Panc1 (cell line): ENCODE measurements at regions not wholly inside any gene's neighbourhood (a gene's known extent, or its start where the extent isn't known, plus 50 kb on each side); places are given as distances from the start of the nearest gene placed in this dataset.

Source experiments
- ATAC-seq: fragments of 200-7000 bp; cut with Tn5 transposase; 2 replicates; pipeline ENCODE4 v1.9.1; 2020; ENCODE audit warnings: mild to moderate bottlenecking, moderate library complexity
- BruUV-seq: library from RNA; stranded (reverse); fragments of 400-500 nt; replicated peaks from 2 replicates; lab custom pipeline; 2021; lab: Mats Ljungman, UMichigan
- CTCF ChIA-PET: fragments of 300-600 bp; sonication (Branson Sonifier 250); formaldehyde crosslinking; loops from one replicate; lab custom pipeline; 2022; ENCODE audit warnings: antibody characterized with exemption; lab: Charles Lee
- POLR2A ChIA-PET: fragments of 300-600 bp; sonication (Branson Sonifier 250); formaldehyde crosslinking; loops from one replicate; lab custom pipeline; 2022; ENCODE audit warnings: antibody characterized with exemption; lab: Charles Lee
- DNase-seq: peaks from one replicate; pipeline ENCODE4 v3.0.0-alpha.2; 2010; ENCODE audit warnings: low read depth, low spot score
- H3K27ac ChIP-seq: 2 replicates; pipeline ENCODE4 v1.5.1; 2011; ENCODE audit warnings: mild to moderate bottlenecking, low read length, inconsistent platforms
- H3K27me3 ChIP-seq: fragments of 200-500 bp; sonication (Bioruptor generic); 2 replicates; pipeline ENCODE4 v1.6.0; 2014; ENCODE audit warnings: low read length, inconsistent platforms; ENCODE audit not compliant: control insufficient read depth, insufficient read depth
- H3K36me3 ChIP-seq: fragments of 200-500 bp; sonication (Bioruptor generic); 2 replicates; pipeline ENCODE4 v1.5.1; 2014; ENCODE audit warnings: inconsistent platforms, mild to moderate bottlenecking, low read length, moderate library complexity; ENCODE audit not compliant: control insufficient read depth, insufficient read depth
- H3K4me1 ChIP-seq: 2 replicates; pipeline ENCODE4 v1.5.1; 2011; ENCODE audit warnings: inconsistent platforms, mild to moderate bottlenecking, low read length, moderate library complexity; ENCODE audit not compliant: control insufficient read depth, insufficient read depth
- H3K4me3 ChIP-seq, 2 experiments: 2 replicates each; pipeline ENCODE4 v1.5.1; 2011 to 2012; ENCODE audit warnings: low read depth in 2 of 2, low read length in 2 of 2, mild to moderate bottlenecking in 2 of 2, inconsistent platforms in 1 of 2, moderate library complexity in 1 of 2
- H3K9me3 ChIP-seq: fragments of 200-500 bp; sonication (Bioruptor generic); 2 replicates; pipeline ENCODE4 v1.5.1; 2014; ENCODE audit warnings: low read depth, mild to moderate bottlenecking, inconsistent platforms, low read length, moderate library complexity; ENCODE audit not compliant: control insufficient read depth, insufficient read depth
- POLR2AphosphoS5 ChIP-seq: IDR thresholded peaks from 2 replicates; pipeline ENCODE4 v1.6.1; 2012; ENCODE audit warnings: mild to moderate bottlenecking, low read depth, low read length, moderate library complexity
- SIN3A ChIP-seq: IDR thresholded peaks from 2 replicates; pipeline ENCODE4 v1.6.1; 2012; ENCODE audit warnings: low read depth, mild to moderate bottlenecking, low read length, moderate library complexity, borderline replicate concordance; ENCODE audit not compliant: insufficient read depth
- TCF7L2 ChIP-seq: IDR thresholded peaks from 2 replicates; pipeline ENCODE4 v1.6.1; 2011; ENCODE audit warnings: mild to moderate bottlenecking, low read depth, low read length, inconsistent platforms
- in situ Hi-C: cut with HindIII; loops from 2 replicates; pipeline ENCODE4 v1.10.0; 2016; ENCODE audit warnings: low sequenced_read_pairs, low pct_unique_long_range_greater_than_20kb
- intact Hi-C: fragments of 100-400 bp; cut with micrococcal nuclease; formaldehyde crosslinking; loops from one replicate; pipeline ENCODE4 v1.10.0; 2022; ENCODE audit not compliant: unreplicated experiment
- TF ChIP-seq, protein P1 (sequence below): fragments of 450-650 bp; IDR thresholded peaks from 2 replicates; pipeline ENCODE4 v1.5.1; 2017; ENCODE audit warnings: mild to moderate bottlenecking
- TF ChIP-seq, protein P2 (sequence below), 2 experiments: IDR thresholded peaks; 2 replicates each; pipeline ENCODE4 v1.6.1; 2011 to 2012; ENCODE audit warnings: low read depth in 2 of 2, control low read depth in 1 of 2, low read length in 1 of 2, mild to moderate bottlenecking in 1 of 2, moderate library complexity in 1 of 2; ENCODE audit not compliant: insufficient read depth in 1 of 2

DNA sequence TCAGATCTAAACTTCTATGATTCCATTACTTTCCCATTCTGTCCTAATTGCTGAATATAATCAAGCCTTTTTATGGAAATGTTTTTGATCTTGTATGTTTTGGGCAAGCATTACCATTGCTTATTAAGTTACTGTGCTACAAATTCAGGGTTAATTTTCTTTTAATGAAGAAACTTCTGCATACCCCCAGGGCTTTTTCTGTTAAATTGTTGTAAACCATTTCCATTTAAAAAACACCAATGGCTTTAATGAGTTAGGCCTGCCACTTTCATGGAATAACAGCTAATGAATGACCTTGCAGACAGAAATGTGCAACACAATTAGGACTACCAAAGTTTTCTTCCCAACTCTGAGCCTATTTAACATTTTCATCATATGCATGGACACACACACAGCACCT lies 150.0 kb downstream of the DIPK2A start:
- TF ChIP-seq POLR2AphosphoS5 (no peak), TCF7L2 (no peak), SIN3A (no peak)
- TF ChIP-seq, protein P1, sequence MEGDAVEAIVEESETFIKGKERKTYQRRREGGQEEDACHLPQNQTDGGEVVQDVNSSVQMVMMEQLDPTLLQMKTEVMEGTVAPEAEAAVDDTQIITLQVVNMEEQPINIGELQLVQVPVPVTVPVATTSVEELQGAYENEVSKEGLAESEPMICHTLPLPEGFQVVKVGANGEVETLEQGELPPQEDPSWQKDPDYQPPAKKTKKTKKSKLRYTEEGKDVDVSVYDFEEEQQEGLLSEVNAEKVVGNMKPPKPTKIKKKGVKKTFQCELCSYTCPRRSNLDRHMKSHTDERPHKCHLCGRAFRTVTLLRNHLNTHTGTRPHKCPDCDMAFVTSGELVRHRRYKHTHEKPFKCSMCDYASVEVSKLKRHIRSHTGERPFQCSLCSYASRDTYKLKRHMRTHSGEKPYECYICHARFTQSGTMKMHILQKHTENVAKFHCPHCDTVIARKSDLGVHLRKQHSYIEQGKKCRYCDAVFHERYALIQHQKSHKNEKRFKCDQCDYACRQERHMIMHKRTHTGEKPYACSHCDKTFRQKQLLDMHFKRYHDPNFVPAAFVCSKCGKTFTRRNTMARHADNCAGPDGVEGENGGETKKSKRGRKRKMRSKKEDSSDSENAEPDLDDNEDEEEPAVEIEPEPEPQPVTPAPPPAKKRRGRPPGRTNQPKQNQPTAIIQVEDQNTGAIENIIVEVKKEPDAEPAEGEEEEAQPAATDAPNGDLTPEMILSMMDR, result no peak
- TF ChIP-seq, protein P2, sequence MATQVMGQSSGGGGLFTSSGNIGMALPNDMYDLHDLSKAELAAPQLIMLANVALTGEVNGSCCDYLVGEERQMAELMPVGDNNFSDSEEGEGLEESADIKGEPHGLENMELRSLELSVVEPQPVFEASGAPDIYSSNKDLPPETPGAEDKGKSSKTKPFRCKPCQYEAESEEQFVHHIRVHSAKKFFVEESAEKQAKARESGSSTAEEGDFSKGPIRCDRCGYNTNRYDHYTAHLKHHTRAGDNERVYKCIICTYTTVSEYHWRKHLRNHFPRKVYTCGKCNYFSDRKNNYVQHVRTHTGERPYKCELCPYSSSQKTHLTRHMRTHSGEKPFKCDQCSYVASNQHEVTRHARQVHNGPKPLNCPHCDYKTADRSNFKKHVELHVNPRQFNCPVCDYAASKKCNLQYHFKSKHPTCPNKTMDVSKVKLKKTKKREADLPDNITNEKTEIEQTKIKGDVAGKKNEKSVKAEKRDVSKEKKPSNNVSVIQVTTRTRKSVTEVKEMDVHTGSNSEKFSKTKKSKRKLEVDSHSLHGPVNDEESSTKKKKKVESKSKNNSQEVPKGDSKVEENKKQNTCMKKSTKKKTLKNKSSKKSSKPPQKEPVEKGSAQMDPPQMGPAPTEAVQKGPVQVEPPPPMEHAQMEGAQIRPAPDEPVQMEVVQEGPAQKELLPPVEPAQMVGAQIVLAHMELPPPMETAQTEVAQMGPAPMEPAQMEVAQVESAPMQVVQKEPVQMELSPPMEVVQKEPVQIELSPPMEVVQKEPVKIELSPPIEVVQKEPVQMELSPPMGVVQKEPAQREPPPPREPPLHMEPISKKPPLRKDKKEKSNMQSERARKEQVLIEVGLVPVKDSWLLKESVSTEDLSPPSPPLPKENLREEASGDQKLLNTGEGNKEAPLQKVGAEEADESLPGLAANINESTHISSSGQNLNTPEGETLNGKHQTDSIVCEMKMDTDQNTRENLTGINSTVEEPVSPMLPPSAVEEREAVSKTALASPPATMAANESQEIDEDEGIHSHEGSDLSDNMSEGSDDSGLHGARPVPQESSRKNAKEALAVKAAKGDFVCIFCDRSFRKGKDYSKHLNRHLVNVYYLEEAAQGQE (IDR thresholded peaks at IDR 0.05; ENCODE audit: insufficient read depth in 1 of 2, low read depth in 2 of 2, low read length in 1 of 2), result no peak
- DNase-seq, result no peak
- Histone ChIP-seq H3K4me1 (no peaks in the 10 kb centered on the region), H3K4me3 (no peak overlapping the region), H3K27ac (no peak overlapping the region), H3K27me3 (no peaks in the 10 kb centered on the region), H3K9me3 (no peaks in the 10 kb centered on the region), H3K36me3 (no peaks in the 10 kb centered on the region)
- intact Hi-C loops, result no loop called here
- in situ Hi-C loops, result no loop called here
- POLR2A ChIA-PET, result no interaction called here
- ATAC-seq, result no peak
- CTCF ChIA-PET, result no interaction called here
- BruUV-seq, result no TSS peak

DNA sequence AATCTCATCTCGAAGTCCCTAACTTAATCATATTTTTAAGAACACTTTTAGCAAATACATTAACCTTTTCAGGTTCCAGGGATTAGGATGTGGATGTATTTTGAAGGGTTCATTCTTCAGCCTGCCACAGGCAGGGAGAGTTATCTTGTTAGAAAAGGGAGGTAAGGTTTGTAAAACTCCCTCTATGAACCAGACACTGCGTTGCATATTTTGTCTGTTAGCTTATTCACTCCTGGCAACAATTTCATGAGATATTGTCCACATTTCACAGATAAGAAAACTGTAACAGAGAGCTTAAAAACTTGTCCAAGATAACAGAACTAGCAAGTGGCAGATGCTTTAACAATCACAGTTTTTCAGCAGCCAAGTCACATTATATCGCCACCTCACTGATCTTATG lies 155.4 kb downstream of the DIPK2A start:
- no peak for TF ChIP-seq POLR2AphosphoS5
- no peak for TF ChIP-seq TCF7L2
- TF ChIP-seq SIN3A, result no peak
- TF ChIP-seq, protein P2 (IDR thresholded peaks at IDR 0.05; ENCODE audit: insufficient read depth in 1 of 2, low read depth in 2 of 2, low read length in 1 of 2), result no peak
- TF ChIP-seq, protein P1, result no peak
- intact Hi-C loops (no loop called here), in situ Hi-C loops (no loop called here)
- BruUV-seq, result no TSS peak
- CTCF ChIA-PET, result no interaction called here
- no peak for DNase-seq
- Histone ChIP-seq H3K27ac (no peak overlapping the region), H3K36me3 (no peaks in the 10 kb centered on the region), H3K4me3 (no peak overlapping the region), H3K9me3 (no peaks in the 10 kb centered on the region), H3K4me1 (no peaks in the 10 kb centered on the region), H3K27me3 (no peaks in the 10 kb centered on the region)
- POLR2A ChIA-PET, result no interaction called here
- ATAC-seq, result no peak
